HEK293 (cell line): ENCODE measurements at regions not wholly inside any gene's neighbourhood (a gene's known extent, or its start where the extent isn't known, plus 50 kb on each side); places are given as distances from the start of the nearest gene placed in this dataset.

Experiments used
- BCL11A ChIP-seq: fragments of 450-650 bp; formaldehyde crosslinking; IDR thresholded peaks from 2 replicates; pipeline ENCODE4 v1.5.1; 2016; ENCODE audit warnings: low read depth, missing biosample characterization, missing genetic modification characterization
- CTCF ChIP-seq: fragments of 450-650 bp; formaldehyde crosslinking; IDR thresholded peaks from 2 replicates; pipeline ENCODE4 v1.5.1; 2016; ENCODE audit warnings: missing biosample characterization, missing genetic modification characterization
- ELK4 ChIP-seq: IDR thresholded peaks from 2 replicates; pipeline ENCODE4 v1.6.1; 2011; ENCODE audit warnings: mild to moderate bottlenecking, low read depth, low read length, borderline replicate concordance
- HOXC10 ChIP-seq: sonication (generic); formaldehyde crosslinking; IDR thresholded peaks from 2 replicates; pipeline ENCODE4 v1.8.1; 2023; ENCODE audit warnings: mild to moderate bottlenecking, missing genetic modification reagents
- ZNF239 ChIP-seq: fragments of 450-650 bp; formaldehyde crosslinking; IDR thresholded peaks from 2 replicates; pipeline ENCODE4 v1.5.1; 2016; ENCODE audit warnings: missing biosample characterization, missing genetic modification characterization
- ZNF24 ChIP-seq: fragments of 450-650 bp; formaldehyde crosslinking; IDR thresholded peaks from 2 replicates; pipeline ENCODE4 v1.5.1; 2016; ENCODE audit warnings: missing biosample characterization, missing genetic modification characterization
- ZNF416 ChIP-seq: fragments of 450-650 bp; formaldehyde crosslinking; IDR thresholded peaks from 2 replicates; pipeline ENCODE4 v1.5.1; 2016; ENCODE audit warnings: missing biosample characterization, missing genetic modification characterization
- ZNF560 ChIP-seq: fragments of 450-650 bp; formaldehyde crosslinking; IDR thresholded peaks from 2 replicates; pipeline ENCODE4 v1.5.1; 2017; ENCODE audit warnings: missing biosample characterization, missing genetic modification characterization, borderline replicate concordance
- ZNF830 ChIP-seq: fragments of 450-650 bp; IDR thresholded peaks from 2 replicates; pipeline ENCODE4 v1.5.0; 2018; ENCODE audit warnings: missing biosample characterization, missing genetic modification characterization, low read depth, mild to moderate bottlenecking, moderate library complexity

- TF ChIP-seq CTCF (tag by site-specific recombination) (no peak), ZNF416 (no peak), ZNF24 (tag by site-specific recombination) (peak; percentile 87), BCL11A (tag by site-specific recombination) (no peak), ZNF560 (no peak), ELK4 (no peak), ZNF239 (tag by site-specific recombination) (no peak), ZNF830 (tag by site-specific recombination) (no peak), HOXC10 (CRISPR knock-in tag) (no peak)
Observed at GRCh38 chr4:81631958-81632441, 160.3 kb upstream of the RASGEF1B start.
